ENCODE measurements at regions not wholly inside any gene's neighbourhood (a gene's known extent, or its start where the extent isn't known, plus 50 kb on each side); places are given as distances from the start of the nearest gene placed in this dataset.
"Not testable (repeated sequence)": the region's sequence is repeated elsewhere in the genome, so short reads cannot be mapped to it uniquely, and the experiment has no call there.

DNA sequence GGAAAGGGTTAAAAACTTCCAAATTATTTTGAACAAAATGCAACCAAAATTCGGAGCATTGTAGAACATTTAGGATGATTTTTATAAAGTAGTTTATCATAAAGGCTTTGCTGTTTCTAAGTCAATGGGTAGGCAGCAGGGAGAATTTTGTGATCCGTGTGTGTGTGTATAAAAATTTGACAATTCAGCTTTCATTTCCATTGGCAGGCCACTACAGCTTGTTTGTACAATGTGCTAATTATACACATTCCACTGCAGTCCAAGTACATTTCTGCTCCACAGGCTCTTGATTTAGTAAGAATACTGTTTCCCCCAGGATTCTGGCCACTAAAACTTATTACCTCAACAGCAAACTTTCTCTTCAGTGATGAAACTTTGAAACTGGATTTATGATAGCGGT, 71.8 kb upstream of the LTBP1 start:
- no peak for DNase-seq

DNA sequence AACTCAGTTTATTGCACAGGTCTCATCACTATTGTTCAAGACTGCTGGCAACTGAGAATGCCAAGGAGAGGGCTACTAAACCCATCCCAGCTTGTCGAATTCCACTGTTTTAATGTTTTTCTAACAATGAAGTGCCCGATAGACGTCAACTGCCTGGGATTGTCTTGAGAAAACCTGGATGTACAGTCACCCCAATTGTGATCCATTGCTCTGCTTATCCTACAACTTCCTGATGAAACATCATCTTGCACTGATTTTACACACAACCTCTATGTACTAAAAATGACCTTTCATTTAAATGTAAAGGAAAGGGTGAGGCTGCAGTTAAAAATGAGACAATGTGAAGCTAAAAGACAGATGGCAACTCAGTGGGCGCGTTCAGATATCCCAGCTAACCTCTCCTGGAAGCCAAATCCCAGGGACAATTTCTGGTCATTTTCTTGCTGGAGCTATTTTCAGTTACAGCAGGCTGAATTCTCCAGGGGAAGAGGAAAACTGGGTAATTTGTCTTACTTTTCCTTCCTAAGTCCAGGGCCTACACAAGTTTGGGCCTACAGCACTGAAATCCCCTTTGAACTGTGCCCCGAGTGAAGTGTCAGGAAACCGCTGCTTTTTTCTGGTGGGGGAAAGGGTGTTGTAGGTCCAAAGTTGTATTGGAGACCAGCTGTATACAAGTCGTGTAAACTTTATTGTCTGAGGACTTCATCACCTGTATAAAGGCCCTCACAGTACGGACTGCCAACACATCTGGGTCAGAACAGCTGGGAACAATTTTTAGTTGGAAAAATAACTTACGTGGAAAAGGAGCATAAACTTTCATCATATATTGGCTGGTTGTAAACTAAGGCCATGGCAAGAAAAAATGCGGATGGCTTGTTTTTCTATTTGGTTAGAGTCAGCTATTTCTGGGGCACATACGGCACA, 68.9 kb upstream of the LTBP1 start:
- no peak for DNase-seq

DNA sequence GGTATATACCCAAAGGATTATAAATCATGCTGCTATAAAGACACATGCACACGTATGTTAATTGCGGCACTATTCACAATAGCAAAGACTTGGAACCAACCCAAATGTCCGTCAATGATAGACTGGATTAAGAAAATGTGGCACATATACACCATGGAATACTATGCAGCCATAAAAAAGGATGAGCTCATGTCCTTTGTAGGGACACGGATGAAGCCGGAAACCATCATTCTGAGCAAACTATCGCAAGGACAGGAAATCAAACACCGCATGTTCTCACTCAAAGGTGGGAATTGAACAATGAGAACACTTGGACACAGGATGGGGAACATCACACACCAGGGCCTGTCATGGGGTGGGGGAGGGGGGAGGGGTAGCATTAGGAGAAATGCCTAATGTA, 66.8 kb upstream of the LTBP1 start:
- not testable (repeated sequence) for DNase-seq

DNA sequence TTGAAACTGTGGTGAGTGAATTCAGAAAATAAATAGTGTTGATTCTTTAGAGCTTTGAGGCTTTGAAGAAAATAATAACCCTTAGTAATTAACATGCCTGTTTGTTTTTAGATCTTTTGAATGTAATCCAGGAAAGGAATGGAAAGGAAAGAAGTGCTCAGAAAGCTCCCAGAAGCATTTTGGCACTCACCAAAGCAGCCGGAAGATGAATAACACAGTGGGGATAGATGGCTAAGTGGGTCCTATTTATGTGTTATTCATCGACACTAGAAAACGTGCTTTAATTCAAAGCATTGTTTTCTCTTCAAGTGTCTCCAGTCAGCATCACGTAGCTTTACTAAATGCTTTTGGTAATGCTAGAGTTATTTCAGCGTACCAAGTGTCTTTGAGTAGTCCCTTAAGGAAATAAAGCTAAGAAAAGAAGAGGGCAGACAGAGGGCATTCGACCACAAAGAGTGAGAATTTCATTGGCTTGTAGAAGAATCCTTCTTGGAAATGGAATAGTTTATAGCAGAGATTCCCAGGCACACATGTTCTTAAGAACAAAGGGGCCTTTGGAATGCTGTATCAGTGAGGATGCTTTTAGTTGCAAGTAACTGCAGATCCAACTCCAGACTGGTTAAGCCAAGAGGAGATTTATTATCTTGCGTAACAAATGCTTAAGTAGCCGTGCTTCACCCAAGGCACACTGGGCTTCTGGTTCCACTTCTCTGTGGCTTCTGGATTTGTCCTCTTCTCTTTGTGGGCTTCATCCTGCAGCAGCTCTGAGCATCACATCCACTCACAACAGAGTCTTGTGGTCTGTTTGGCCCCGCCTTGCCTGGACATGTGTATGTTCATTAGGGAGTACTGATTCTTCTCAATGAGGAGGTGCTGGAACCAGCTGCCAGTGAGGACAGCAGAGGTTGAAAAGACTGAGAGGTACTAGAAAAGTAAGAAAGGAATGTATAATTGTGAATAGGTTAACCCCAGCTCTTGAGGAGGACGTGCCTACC, 63.6 kb upstream of the LTBP1 start:
- peak; percentile 93 for DNase-seq

DNA sequence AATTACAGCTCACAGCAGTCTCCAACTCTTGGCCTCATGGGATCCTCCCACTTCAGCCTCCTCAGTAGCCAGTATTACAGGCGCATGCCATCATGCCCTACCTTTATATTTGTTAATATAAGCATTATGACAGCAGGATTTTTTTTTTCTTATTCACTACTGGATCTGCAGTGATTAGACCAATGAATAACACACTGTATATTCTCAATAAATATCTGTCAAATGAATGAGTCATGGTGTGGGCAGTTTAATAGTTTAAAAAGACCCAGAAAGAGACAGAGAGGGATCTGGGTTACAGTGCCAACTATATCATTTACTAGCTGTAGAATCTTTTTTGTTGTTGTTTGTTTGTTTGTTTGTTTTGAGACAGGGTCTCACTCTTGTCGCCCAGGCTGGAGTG, 62.4 kb upstream of the LTBP1 start:
- no peak for DNase-seq

DNA sequence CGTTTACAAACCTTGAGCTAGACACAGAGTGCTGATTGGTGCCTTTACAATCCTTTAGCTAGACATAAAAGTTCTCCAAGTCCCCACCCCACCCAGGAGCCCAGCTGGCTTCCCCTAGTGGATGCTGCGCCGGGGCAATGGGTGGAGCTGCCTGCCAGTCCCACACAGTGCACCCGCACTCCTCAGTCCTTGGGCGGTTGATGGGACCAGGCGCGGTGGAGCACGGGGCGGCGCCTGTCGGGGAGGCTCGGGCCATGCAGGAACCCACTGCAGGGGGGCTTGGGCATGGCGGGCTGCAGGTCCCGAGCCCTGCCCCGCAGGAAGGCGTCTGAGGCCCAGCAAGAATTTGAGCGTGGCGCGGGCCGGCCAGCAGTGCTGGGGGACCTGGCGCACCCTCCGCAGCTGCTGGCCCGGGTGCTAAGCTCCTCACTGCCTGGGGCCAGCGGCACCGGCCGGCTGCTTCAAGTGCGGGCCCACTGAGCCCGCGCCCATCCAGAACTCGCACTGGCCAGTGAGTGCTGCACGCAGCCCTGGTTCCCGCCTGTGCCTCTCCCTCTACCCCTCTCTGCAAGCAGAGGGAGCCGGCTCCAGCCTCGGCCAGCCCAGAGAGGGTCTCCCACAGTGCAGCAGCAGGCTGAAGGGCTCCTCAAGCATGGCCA, 60.2 kb upstream of the LTBP1 start:
- DNase-seq = not testable (repeated sequence)

DNA sequence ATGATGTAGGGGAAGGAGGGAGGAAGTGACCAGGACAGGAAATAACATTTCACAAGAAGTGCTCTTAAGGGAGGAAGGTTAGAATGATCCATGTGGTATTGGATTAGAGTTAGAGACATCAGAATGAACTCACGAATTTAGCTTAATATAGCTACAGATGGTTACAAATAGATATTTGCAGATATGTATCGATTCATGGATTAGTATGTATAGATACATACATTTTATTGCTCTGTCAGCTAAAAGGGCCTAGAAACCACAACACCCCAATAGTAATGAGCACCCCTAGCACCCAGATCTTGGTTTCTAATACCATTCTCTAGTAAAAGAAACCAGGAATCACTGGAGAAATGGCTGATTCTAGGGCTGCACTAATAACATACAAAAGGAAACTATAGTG, 59.6 kb upstream of the LTBP1 start:
- no peak for DNase-seq

DNA sequence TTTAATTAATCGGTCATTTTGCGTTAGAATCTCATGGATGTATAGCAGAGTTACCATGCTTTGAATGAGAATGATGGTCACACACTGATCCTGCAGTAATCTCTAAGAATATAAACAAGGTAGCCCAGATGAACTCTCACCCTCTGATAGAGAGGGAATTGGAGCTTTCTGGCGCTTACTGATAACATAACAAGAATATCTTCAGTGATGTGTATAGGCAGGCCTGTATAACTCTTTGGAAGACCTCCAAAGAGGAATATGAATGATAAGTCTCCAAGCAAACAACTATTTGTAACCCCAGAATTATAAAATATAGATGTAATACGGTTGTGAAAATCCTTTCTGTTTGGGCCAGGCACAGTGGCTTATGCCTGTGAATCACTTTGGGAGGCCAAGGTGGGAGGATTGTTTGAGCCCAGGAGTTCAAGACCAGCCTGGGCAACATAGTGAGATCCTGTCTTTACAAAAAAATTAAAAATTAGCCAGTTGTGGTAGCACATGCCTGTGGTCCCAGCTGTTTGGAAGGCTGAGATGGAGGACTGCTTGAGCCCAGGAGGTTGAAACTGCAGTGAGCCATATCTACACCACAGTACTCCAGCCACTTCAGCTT, 52.5 kb upstream of the LTBP1 start:
- no peak for DNase-seq

DNA sequence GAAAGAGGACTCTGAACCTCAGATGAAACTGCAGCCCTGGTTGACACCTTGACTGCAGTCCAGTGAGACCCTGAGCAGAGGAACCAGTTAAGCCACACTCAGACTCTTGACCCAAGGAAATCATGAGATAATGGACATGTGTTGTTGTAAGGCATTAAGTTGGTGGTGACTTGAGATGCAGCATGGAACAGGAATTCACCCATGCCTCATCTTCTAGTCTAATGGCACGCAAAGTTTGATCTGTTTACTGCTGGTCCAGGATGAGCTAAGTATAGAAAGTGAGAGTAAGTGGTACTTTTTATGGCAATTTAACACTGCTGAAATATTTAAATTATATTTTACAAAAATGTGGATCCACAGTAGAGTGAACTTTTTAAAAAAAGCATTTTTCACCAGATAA, 51.3 kb upstream of the LTBP1 start:
- no peak for DNase-seq

Measured in DMS79 treated with DMSO at 0.1 percent for 48 hours (cell line).